Spleen (tissue), 7 donors: ENCODE measurements at regions not wholly inside any gene's neighbourhood (a gene's known extent, or its start where the extent isn't known, plus 50 kb on each side); places are given as distances from the start of the nearest gene placed in this dataset.

Source experiments
- POLR2A ChIP-seq, 3 donors: fragments of 450-650 bp; IDR thresholded peaks; one replicate each; pipeline ENCODE4 v1.5.1; 2017; ENCODE audit warnings: antibody characterized with exemption in 3 of 3, mild to moderate bottlenecking in 1 of 3
- TF ChIP-seq, protein P1 (sequence below), 11 experiments: fragments of 200-600 bp in 7 of 11; fragments of 450-650 bp in 4 of 11; sonication (generic) in 4 of 11; IDR thresholded peaks in 8 of 11; conservative IDR thresholded peaks in 3 of 11; 1 replicate in 7 of 11; 2 replicates in 4 of 11; pipeline versions ENCODE4 v1.4.0 to v1.8.0; 2016 to 2021; ENCODE audit warnings: antibody characterized with exemption in 11 of 11, inconsistent platforms in 4 of 11, mild to moderate bottlenecking in 1 of 11
- donor health status: DM: no; HTN: no; CAD: no; lungs with moderate emphysema.
- donor health status: DM: no; HTN: no; CAD: no.
- donor health status: DM: no; HTN: no; CAD: no.

DNA sequence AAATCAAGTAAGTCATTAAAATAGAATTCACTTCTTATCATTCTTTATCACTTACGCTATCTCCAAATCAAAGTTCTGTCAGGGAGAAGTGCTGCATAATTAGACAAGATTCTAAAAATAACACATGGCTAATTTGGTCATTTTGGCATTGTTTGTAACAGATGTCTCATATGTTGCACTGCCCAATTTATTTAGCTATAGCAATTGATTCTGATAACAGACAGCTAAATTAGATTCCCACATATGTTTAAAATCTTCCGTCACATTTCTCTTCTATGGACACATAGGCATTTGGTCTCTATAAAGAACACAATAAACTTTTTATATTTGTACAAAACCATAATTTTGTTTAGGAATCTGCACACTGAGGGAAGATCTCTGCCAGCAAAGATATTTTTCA lies 644.5 kb upstream of the VRK2 start:
- TF ChIP-seq, protein P1, sequence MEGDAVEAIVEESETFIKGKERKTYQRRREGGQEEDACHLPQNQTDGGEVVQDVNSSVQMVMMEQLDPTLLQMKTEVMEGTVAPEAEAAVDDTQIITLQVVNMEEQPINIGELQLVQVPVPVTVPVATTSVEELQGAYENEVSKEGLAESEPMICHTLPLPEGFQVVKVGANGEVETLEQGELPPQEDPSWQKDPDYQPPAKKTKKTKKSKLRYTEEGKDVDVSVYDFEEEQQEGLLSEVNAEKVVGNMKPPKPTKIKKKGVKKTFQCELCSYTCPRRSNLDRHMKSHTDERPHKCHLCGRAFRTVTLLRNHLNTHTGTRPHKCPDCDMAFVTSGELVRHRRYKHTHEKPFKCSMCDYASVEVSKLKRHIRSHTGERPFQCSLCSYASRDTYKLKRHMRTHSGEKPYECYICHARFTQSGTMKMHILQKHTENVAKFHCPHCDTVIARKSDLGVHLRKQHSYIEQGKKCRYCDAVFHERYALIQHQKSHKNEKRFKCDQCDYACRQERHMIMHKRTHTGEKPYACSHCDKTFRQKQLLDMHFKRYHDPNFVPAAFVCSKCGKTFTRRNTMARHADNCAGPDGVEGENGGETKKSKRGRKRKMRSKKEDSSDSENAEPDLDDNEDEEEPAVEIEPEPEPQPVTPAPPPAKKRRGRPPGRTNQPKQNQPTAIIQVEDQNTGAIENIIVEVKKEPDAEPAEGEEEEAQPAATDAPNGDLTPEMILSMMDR (IDR thresholded peaks at IDR 0.05 in 8 of 11, conservative IDR thresholded peaks at IDR 0.05 in 3 of 11), result no peak
- no peak for TF ChIP-seq POLR2A (IDR thresholded peaks at IDR 0.05)
